ENCODE measurements at regions not wholly inside any gene's neighbourhood (a gene's known extent, or its start where the extent isn't known, plus 50 kb on each side); places are given as distances from the start of the nearest gene placed in this dataset.

- DNase-seq = no peak
These were observed 352.0 kb upstream of the AKR1E2 start for GRCh38 chr10:4473977-4474376.

GRCh38 chr10:4472190-4472904 is 353.7 kb upstream of the AKR1E2 start:
- DNase-seq = no peak

- DNase-seq = no peak
These were observed 355.7 kb upstream of the AKR1E2 start for GRCh38 chr10:4470231-4470835.

- no peak for DNase-seq
These were observed 358.5 kb upstream of the AKR1E2 start for GRCh38 chr10:4467481-4467880.

- no peak for DNase-seq
These were observed 365.7 kb upstream of the AKR1E2 start for GRCh38 chr10:4460267-4460666.

- DNase-seq = no peak
These were observed 366.5 kb upstream of the AKR1E2 start for GRCh38 chr10:4459531-4459930.

GRCh38 chr10:4457597-4457996 is 368.4 kb upstream of the AKR1E2 start:
- DNase-seq = no peak

GRCh38 chr10:4456776-4457175 is 369.2 kb upstream of the AKR1E2 start:
- no peak for DNase-seq

- DNase-seq = no peak
These were observed 369.7 kb upstream of the AKR1E2 start for GRCh38 chr10:4456279-4456678.

GRCh38 chr10:4453950-4454349 is 372.1 kb upstream of the AKR1E2 start:
- DNase-seq = no peak

- no peak for DNase-seq
These were observed 372.7 kb upstream of the AKR1E2 start for GRCh38 chr10:4453276-4453675.

- DNase-seq = no peak
These were observed 374.8 kb upstream of the AKR1E2 start for GRCh38 chr10:4450981-4451908.

- DNase-seq = no peak
These were observed 375.8 kb upstream of the AKR1E2 start for GRCh38 chr10:4450169-4450568.

- no peak for DNase-seq
These were observed 378.0 kb upstream of the AKR1E2 start for GRCh38 chr10:4448030-4448429.

- DNase-seq = no peak
These were observed 382.6 kb upstream of the AKR1E2 start for GRCh38 chr10:4443419-4443818.

- no peak for DNase-seq
These were observed 383.7 kb upstream of the AKR1E2 start for GRCh38 chr10:4442296-4442695.

- no peak for DNase-seq
These were observed 385.7 kb upstream of the AKR1E2 start for GRCh38 chr10:4440260-4440659.

GRCh38 chr10:4437791-4438190 is 388.2 kb upstream of the AKR1E2 start:
- DNase-seq = no peak

- no peak for DNase-seq
These were observed 388.9 kb upstream of the AKR1E2 start for GRCh38 chr10:4437061-4437460.

GRCh38 chr10:4436103-4436502 is 389.9 kb upstream of the AKR1E2 start:
- no peak for DNase-seq

GRCh38 chr10:4434516-4435071 is 391.4 kb upstream of the AKR1E2 start:
- no peak for DNase-seq

GRCh38 chr10:4434105-4434504 is 391.9 kb upstream of the AKR1E2 start:
- no peak for DNase-seq

GRCh38 chr10:4431114-4431863 is 394.7 kb upstream of the AKR1E2 start:
- DNase-seq = no peak
